KG1 (cell line): ENCODE measurements at regions not wholly inside any gene's neighbourhood (a gene's known extent, or its start where the extent isn't known, plus 50 kb on each side); places are given as distances from the start of the nearest gene placed in this dataset.

Experiments
- DNase-seq: peaks from one replicate; lab custom pipeline; 2025; lab: John Stamatoyannopoulos, UW

GRCh38 chr3:124091716-124092115 is 99.8 kb upstream of the ROPN1 start:
- DNase-seq: no peak

- no peak for DNase-seq
Measured at GRCh38 chr3:124092811-124093210, 100.9 kb upstream of the ROPN1 start.

- no peak for DNase-seq
Measured at GRCh38 chr3:124094496-124094895, 102.6 kb upstream of the ROPN1 start.

GRCh38 chr3:124097362-124098131 is 105.6 kb upstream of the ROPN1 start:
- no peak for DNase-seq

- no peak for DNase-seq
Measured at GRCh38 chr3:124101643-124102042, 109.7 kb upstream of the ROPN1 start.

GRCh38 chr3:124107104-124107890 is 115.4 kb upstream of the ROPN1 start:
- DNase-seq: no peak

- DNase-seq: no peak
Measured at GRCh38 chr3:124108446-124108845, 116.5 kb upstream of the ROPN1 start.

GRCh38 chr3:124113485-124113884 is 121.6 kb upstream of the ROPN1 start:
- no peak for DNase-seq

- no peak for DNase-seq
Measured at GRCh38 chr3:124115279-124115678, 123.4 kb upstream of the ROPN1 start.

GRCh38 chr3:124115956-124116355 is 124.0 kb upstream of the ROPN1 start:
- DNase-seq: no peak

- no peak for DNase-seq
Measured at GRCh38 chr3:124116906-124117305, 125.0 kb upstream of the ROPN1 start.

GRCh38 chr3:124117486-124117885 is 125.6 kb upstream of the ROPN1 start:
- DNase-seq: no peak

GRCh38 chr3:124118397-124118796 is 126.5 kb upstream of the ROPN1 start:
- DNase-seq: no peak

- no peak for DNase-seq
Measured at GRCh38 chr3:124119056-124119716, 127.3 kb upstream of the ROPN1 start.

- no peak for DNase-seq
Measured at GRCh38 chr3:124121379-124122312, 129.7 kb upstream of the ROPN1 start.

GRCh38 chr3:124125315-124125714 is 133.4 kb upstream of the ROPN1 start:
- DNase-seq: no peak

- no peak for DNase-seq
Measured at GRCh38 chr3:124126436-124127023, 134.6 kb upstream of the ROPN1 start.

- DNase-seq: no peak
Measured at GRCh38 chr3:124131158-124131557, 139.2 kb upstream of the ROPN1 start.

GRCh38 chr3:124131580-124131979 is 139.7 kb upstream of the ROPN1 start:
- DNase-seq: no peak

GRCh38 chr3:124132813-124133212 is 140.9 kb upstream of the ROPN1 start:
- no peak for DNase-seq

GRCh38 chr3:124133366-124133940 is 141.5 kb upstream of the ROPN1 start:
- DNase-seq: no peak
